AG09319 (cell line): ENCODE measurements at regions not wholly inside any gene's neighbourhood (a gene's known extent, or its start where the extent isn't known, plus 50 kb on each side); places are given as distances from the start of the nearest gene placed in this dataset.

Experiments
- DNase-seq: peaks from one replicate; pipeline ENCODE4 v3.0.0-alpha.2; 2010; ENCODE audit warnings: low read depth; ENCODE audit errors: extremely low read depth
- TF ChIP-seq, protein P1 (sequence below): IDR thresholded peaks from 2 replicates; pipeline ENCODE4 v1.5.1; 2011; ENCODE audit warnings: low read depth, mild to moderate bottlenecking, inconsistent platforms, low read length, moderate library complexity

DNA sequence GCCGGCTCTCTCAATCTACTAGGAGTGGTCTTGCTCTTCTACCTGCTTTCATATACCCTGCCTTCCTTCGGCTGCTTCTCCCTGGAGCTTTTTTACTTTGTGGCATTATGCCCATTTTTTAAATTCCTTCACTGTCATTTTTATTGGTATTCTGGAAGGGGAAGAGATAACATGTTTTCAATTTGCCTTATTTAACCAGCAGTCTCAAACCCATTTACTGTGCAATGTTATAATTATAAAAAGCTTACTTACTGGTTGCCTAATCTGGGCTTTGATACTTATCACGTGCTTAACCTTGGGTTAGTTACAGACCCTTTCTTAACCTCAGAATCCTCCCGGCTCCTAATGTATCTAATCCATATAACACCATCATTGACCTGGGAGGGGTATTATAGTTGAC lies 128.1 kb downstream of the SIPA1L2 start:
- TF ChIP-seq, protein P1, sequence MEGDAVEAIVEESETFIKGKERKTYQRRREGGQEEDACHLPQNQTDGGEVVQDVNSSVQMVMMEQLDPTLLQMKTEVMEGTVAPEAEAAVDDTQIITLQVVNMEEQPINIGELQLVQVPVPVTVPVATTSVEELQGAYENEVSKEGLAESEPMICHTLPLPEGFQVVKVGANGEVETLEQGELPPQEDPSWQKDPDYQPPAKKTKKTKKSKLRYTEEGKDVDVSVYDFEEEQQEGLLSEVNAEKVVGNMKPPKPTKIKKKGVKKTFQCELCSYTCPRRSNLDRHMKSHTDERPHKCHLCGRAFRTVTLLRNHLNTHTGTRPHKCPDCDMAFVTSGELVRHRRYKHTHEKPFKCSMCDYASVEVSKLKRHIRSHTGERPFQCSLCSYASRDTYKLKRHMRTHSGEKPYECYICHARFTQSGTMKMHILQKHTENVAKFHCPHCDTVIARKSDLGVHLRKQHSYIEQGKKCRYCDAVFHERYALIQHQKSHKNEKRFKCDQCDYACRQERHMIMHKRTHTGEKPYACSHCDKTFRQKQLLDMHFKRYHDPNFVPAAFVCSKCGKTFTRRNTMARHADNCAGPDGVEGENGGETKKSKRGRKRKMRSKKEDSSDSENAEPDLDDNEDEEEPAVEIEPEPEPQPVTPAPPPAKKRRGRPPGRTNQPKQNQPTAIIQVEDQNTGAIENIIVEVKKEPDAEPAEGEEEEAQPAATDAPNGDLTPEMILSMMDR = no peak
- peak; percentile 23 for DNase-seq

DNA sequence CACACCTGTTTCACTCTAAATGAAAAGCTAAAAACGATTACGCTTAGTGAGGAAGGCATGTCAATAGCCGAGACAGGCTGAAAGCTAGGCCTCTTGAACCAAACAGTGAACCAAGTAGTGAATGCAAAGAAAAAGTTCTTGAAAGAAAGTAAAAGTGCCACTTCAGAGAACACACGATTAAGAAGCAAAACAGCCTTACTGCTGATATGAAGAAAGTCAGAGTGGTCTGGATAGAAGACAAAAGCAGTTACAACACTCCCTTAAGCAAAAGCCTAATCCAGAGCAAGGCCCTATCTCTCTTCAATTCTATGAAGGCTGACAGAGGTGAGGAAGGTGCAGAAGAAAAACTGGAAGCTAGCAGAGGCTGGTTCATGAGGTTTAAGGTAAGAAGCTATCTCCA lies 130.7 kb downstream of the SIPA1L2 start:
- TF ChIP-seq, protein P1 = no peak
- DNase-seq = no peak

DNA sequence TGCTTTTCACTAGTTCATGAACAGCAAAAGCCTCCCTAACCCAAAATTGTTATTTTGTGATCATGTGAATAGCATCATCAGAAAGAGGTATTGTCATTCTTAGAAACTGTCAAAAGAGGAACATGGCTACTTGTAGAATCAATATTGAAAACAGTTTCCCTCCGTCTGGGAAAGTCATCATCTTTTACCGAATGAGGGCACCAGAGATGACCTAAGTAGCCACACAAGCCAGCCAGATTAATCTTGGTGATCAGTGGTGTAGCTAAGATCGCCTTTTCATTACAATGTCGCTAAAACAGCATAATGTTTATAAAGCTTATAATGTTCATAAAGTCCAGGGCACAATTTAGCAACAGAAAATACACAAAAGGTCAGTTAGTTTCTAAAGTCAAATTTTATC lies 136.1 kb downstream of the SIPA1L2 start:
- DNase-seq = no peak
- TF ChIP-seq, protein P1 = no peak

DNA sequence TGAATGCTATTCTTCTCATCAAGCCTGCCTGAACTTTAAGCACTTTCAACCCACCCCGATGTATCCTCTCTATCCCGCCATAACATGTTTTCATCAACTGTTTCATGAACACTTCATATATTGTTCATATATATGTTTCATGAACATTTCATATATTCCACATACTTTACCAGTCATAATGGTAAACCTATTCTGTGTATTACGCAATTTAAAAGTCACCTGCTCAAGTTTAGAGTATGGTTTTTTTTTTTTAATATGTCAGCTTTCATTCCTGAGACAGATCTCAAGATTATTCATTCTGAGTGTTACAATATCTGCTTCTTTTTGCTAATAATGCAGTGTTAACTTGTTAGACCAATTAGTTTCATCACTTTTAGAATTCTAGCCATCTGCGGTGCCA lies 140.7 kb downstream of the SIPA1L2 start:
- TF ChIP-seq, protein P1 = no peak
- no peak for DNase-seq

DNA sequence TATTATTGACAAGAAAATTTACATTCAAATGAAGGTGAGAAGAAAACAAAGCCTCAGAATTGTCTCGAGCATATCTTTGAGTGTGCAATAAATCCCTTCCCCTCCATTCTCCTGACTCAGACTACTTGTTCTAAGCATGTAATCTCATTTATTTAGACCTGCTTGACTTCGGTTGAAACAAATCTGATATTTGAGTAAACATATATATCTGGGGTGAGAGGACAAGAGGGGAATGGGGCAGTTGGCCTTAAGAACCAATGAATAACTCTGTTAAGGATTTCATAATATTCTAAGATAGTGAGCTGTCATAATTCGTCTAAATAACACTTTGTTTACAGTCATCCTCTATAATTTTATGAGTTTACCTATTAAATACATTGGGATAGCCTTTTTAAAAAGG lies 142.7 kb downstream of the SIPA1L2 start:
- TF ChIP-seq, protein P1 = no peak
- DNase-seq = no peak

DNA sequence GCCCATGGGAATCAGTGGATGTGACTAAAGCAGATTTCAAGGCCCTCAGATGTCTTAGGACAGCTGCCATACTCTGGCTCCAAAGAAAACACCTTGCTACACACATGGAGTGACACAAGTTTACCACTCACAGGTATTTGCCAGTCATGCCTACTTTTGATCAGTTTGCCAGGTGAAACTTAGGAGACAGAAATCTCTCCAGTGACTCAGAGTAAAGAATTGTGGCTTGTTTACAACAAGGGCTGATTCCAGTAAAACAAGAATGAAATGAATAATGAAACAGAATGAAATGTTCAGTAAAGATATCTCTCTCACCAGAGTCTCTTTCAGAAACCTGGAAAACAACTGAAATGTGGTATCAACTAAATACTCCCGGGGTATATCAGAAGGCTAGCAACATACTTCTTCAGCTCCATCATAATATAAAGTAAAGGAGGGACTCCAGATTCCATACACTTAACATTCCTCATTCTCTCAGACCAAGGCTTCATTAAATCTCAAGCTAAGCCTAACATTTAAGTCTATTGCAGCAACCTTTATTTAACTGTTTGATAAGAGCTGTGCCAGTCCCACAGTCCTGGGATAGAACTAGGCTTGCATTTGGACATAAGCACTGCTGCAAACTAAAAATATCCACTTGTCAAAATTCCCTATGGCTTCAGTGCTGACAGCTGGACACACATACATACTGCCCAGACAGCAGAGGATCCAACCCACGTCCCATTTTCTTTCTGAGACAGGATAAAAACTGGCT lies 143.3 kb downstream of the SIPA1L2 start:
- DNase-seq = no peak
- TF ChIP-seq, protein P1 = no peak

DNA sequence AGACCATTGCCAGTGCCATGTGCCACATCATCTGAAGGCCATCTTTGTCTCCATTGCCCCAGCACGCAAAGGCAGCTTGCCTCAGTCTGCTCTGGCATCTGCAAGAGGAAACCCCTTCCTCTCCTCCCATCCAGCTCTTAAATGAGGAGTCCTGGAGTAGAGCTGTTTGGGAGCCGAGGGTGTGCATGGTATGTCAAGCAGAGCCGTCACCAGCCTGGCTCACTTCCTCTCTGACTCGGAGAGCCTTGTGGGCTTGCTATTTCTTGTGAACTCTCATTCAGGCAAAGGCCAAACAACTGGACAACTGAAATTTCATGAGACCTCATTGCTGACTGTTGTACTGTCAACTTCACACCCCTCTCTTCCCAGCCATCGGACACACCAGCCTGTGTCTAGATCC lies 143.9 kb downstream of the SIPA1L2 start:
- DNase-seq = no peak
- TF ChIP-seq, protein P1 = no peak
